IPS-NIHi7 (cell line): ENCODE measurements at regions not wholly inside any gene's neighbourhood (a gene's known extent, or its start where the extent isn't known, plus 50 kb on each side); places are given as distances from the start of the nearest gene placed in this dataset.
"Not testable (repeated sequence)": the region's sequence is repeated elsewhere in the genome, so short reads cannot be mapped to it uniquely, and the experiment has no call there.

Experiments used
- DNase-seq: peaks from one replicate; pipeline ENCODE4 v3.0.0; 2012; ENCODE audit warnings: mixed read lengths; ENCODE audit errors: extremely low spot score

GRCh38 chr4:137468836-137469235 lies 63.5 kb downstream of the PCDH18 start:
- no peak for DNase-seq

- no peak for DNase-seq
These were observed 64.8 kb downstream of the PCDH18 start for GRCh38 chr4:137467537-137467936.

- DNase-seq: no peak
These were observed 68.8 kb downstream of the PCDH18 start for GRCh38 chr4:137463377-137464003.

- DNase-seq: no peak
These were observed 76.5 kb downstream of the PCDH18 start for GRCh38 chr4:137455647-137456321.

DNA sequence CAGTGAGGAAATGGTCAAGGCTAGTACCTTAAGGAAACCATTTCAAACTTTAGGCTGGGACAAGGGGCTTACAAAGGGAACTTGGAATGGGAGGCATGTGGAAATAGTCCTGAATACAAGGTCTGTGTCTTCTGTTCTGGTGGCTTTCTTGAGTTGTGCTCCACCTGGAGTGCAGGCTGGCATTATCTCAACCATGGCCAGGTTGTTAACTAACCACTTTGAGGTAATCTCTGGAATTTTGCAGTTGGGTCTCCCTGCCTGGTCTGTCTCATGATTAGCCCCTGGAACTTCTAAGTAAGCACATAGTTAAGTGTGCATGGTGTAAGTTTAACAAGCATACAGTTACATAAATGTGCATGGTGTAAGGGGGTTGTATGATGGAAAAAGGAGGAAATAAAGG lies 77.5 kb downstream of the PCDH18 start:
- peak; percentile 10 for DNase-seq

DNA sequence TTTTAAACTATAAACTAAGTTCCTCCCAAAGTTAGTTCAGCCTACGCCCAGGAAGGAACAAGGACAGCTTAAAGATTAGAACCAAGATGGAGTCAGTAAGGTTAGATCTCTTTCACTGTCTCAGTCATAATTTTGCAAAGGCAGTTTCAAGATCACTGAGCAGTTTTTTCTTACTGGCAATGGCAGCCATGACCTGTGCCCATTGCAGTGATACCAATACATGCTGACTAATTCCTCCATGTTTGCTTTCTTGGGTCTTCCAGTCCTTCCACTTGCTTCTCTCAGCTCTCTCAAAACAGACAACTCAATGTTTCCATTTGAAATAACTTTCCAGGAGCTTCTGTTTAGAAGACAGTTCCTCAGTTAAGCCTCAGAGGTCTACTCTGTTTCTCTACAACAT lies 79.5 kb downstream of the PCDH18 start:
- DNase-seq: no peak

DNA sequence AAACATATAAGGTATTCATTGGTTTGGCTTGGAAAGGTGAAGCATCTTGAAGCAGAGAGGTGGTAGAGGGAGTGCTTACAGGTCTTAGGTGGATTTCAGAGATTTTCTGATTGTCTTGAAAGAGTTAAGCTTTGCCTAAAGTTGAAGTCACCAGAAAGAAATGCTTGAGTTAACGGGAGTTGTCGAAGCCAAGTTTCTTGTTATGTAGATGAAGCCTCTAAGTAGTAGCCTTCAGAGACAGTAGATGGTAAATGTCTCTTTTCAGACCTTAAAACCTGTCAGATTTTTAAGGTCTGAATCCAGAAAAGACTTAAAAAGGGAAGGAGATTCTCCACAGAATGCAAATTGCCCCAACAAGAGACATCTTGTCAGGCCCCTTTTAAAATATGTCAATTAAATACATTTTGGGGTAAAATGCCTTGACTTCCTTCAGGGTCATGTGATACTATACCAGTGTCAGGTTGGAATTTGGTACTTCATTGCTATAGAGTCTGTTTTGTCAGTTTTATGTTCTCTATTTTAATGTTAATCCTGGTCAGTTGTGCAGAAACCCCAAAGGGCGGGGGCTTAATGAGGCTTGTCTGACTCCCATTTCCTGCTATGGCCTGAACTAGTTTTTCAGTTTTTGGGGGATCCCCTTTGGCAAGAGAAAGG lies 81.0 kb downstream of the PCDH18 start:
- DNase-seq: peak; percentile 21

GRCh38 chr4:137448402-137448801 lies 83.9 kb downstream of the PCDH18 start:
- DNase-seq: no peak

DNA sequence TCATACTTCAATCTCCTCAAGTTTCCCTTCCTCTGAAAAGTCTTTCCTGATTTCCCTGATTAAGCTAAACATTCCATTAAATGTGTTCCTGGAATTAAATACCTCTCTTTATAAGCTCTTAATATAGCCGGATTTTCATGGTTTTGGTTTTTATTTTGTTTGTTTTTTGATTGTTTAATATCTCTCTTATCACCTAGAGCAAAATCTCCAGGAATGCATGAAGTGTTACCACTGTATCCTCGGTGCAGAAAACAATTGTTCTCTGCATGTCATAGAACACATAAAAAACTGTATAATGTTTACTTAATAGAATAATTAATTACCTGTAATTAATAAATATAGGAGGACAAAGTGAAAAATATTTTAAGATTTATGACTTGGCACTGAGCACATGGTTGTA lies 86.2 kb downstream of the PCDH18 start:
- DNase-seq: no peak

GRCh38 chr4:137443031-137443800 lies 89.1 kb downstream of the PCDH18 start:
- DNase-seq: no peak

DNA sequence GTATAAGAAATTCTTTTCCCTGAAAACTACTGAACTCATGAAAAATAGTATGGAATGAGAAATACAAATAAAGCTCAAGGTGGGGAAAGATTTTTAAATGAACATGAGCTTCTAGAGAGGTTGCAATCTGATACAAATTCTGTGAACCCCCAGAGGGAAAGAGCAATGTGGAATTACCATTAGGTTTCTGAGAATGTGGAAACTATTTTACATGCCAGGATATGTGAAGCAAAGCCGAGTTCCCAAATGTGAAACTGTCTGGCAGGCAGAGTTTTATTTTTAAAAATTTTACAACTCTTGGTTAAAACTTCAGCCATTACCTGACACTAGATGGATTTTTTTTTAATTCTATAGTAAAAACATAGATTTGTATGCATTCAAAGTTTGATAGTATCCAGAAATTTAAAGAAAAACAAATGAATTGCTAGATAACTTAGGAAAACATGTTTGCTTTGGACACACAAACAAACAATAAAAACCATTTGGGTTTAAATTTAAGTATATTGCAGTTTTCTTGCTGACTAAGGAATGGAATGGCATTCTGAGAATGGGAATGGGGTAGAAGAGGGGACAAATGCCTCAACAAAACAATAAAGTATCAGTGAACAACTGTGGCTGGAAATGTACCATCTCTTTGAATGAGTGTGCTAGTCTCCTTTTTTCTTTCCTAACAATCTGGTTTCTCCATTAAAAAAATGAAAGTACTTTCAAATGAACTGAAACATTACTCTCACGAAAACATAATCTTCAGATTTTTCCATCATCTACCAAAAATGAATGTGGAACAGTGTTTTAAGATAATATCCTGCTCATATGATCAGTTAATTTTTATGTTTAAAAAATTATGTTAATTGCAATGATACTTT lies 99.6 kb downstream of the PCDH18 start:
- DNase-seq: no peak

GRCh38 chr4:137430171-137430570 lies 102.1 kb downstream of the PCDH18 start:
- DNase-seq: no peak

GRCh38 chr4:137427411-137427810 lies 104.9 kb downstream of the PCDH18 start:
- DNase-seq: no peak

DNA sequence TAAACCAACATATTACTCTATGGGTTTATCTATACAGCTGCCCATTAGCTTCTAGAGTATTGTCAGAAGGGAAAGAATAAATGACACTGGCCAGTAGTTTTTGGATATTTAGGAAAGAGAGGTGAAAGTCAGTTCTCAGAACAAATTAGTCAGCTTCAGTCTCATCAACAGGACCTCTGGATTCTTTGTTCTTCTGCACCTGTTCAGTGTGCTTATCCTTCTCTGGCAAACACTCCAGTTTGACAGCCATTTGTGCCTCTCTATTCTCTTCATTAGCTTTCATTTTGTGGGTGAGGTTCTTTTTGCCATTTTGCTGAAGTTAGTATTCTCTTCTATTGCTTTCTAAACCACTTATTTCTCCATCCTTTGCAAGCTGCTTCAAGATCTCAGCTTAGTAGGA lies 107.0 kb downstream of the PCDH18 start:
- DNase-seq: no peak

- DNase-seq: no peak
These were observed 109.6 kb downstream of the PCDH18 start for GRCh38 chr4:137422666-137423065.

DNA sequence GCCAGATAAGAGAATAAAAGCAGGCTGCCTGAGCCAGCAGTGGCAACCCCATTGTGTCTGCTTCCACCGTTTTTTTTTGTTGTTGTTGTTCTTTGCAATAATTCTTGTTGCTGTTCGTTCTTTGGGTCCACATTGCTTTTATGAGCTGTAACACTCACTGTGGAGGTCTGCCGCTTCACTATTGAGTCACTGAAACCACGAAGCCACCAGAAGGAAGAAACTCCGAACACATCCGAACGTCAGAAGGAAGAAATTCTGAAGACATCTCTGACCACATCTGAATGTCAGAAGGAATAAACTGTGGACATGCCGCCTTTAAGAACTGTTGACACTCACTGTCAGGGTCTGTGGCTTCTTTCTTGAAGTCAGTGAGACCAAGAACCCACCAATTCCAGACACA lies 110.5 kb downstream of the PCDH18 start:
- DNase-seq: no peak

DNA sequence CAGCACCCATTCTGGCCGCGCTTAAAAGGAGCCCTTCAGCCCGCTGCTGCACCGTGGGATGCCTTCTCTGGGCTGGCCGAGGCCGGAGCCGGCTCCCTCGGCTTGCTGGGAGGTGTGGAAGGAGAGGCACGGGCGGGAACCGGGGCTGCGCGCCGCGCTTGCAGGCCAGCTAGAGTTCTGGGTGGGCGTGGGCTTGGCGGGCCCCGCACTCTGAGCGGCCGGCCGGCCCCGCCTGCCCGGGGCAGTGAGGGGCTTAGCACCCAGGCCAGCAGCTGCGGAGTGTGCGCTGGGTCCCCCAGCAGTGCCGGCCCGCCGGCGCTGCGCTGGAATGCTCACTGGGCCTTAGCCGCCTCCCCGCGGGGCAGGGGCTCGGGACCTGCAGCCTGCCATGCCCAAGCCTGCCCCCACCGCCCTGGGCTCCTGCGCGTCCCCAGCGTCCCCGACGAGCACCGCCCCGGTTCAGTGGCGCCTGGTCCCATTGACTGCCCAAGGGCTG lies 111.3 kb downstream of the PCDH18 start:
- DNase-seq: no peak

GRCh38 chr4:137417676-137418075 lies 114.6 kb downstream of the PCDH18 start:
- no peak for DNase-seq

DNA sequence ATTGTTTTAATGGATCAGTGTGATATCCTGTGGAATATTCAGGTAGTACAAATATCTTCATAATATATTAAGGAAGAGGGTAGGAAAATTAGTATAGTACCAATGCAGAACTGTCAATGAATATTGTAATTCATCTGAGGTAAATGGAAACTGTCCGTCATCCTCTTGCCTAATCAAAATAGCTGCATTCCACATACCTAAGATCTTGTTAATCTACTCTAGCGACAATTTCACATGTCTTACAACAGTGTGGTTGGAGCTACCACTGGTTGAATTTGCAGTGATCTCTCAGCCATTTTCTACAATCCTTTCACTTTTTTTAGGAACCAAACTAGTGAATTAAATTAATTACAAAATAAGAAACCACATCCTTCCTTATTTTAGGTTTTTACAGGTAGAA lies 117.5 kb downstream of the PCDH18 start:
- no peak for DNase-seq

- no peak for DNase-seq
These were observed 123.6 kb downstream of the PCDH18 start for GRCh38 chr4:137408527-137409177.

- DNase-seq: not testable (repeated sequence)
These were observed 126.5 kb downstream of the PCDH18 start for GRCh38 chr4:137405833-137406232.
